H1 (cell line): ENCODE measurements at regions not wholly inside any gene's neighbourhood (a gene's known extent, or its start where the extent isn't known, plus 50 kb on each side); places are given as distances from the start of the nearest gene placed in this dataset.

Experiments used
- CTCF ChIA-PET: fragments of 300-600 bp; sonication (Branson Sonifier 250); formaldehyde crosslinking; loops from one replicate; lab custom pipeline; 2021; ENCODE audit not compliant: partially characterized antibody; lab: Charles Lee
- POLR2A ChIA-PET: fragments of 300-600 bp; sonication (Branson Sonifier 250); formaldehyde crosslinking; loops from one replicate; lab custom pipeline; 2021; ENCODE audit warnings: inconsistent platforms; ENCODE audit not compliant: partially characterized antibody; lab: Charles Lee
- DNase-seq, 2 experiments: peaks; one replicate each; pipeline versions ENCODE4 v3.0.0 to v3.0.0-alpha.2; 2010 to 2022; ENCODE audit warnings: low spot score in 2 of 2, low read depth in 1 of 2, mixed read lengths in 1 of 2
- FAIRE-seq: peaks from 2 replicates; lab custom pipeline; 2011; peaks lifted over from hg19 to GRCh38; lab: Jason Lieb, UNC
- H2AFZ ChIP-seq: 2 replicates; pipeline ENCODE4 v1.8.1; 2012; ENCODE audit warnings: low read length, inconsistent platforms
- H2AK5ac ChIP-seq: 2 replicates; pipeline ENCODE4 v1.6.1; 2013; ENCODE audit warnings: low read depth, low read length
- H2BK120ac ChIP-seq: replicated peaks from 2 replicates; pipeline ENCODE3; 2013; ENCODE audit warnings: low read depth, low read length, inconsistent platforms
- H2BK12ac ChIP-seq: 2 replicates; pipeline ENCODE4 v1.6.1; 2013; ENCODE audit warnings: low read depth, low read length
- H2BK15ac ChIP-seq: 2 replicates; pipeline ENCODE4 v1.6.1; 2013; ENCODE audit warnings: low read length
- H2BK20ac ChIP-seq: 2 replicates; pipeline ENCODE4 v1.6.1; 2013; ENCODE audit warnings: low read length
- H2BK5ac ChIP-seq: 2 replicates; pipeline ENCODE4 v1.6.1; 2013; ENCODE audit warnings: low read depth, low read length
- H3K14ac ChIP-seq: 2 replicates; pipeline ENCODE4 v1.6.1; 2013; ENCODE audit warnings: inconsistent platforms; ENCODE audit not compliant: insufficient read length
- H3K18ac ChIP-seq: 2 replicates; pipeline ENCODE4 v1.6.1; 2013; ENCODE audit warnings: low read length; ENCODE audit errors: extremely low read depth
- H3K23ac ChIP-seq: 2 replicates; pipeline ENCODE4 v1.6.1; 2013; ENCODE audit warnings: inconsistent platforms; ENCODE audit not compliant: insufficient read length
- H3K23me2 ChIP-seq: 2 replicates; pipeline ENCODE4 v1.6.1; 2013; ENCODE audit warnings: low read depth, low read length
- H3K27ac ChIP-seq: 2 replicates; pipeline ENCODE4 v1.6.1; 2011; ENCODE audit warnings: low read depth, low read length, inconsistent platforms
- H3K27me3 ChIP-seq, 4 experiments: replicated peaks in 1 of 4; 1 replicate in 1 of 4; 2 replicates in 3 of 4; pipeline versions ENCODE4 v1.6.1 to v1.8.1; 2011 to 2013; ENCODE audit warnings: low read length in 3 of 4, mild to moderate bottlenecking in 3 of 4, inconsistent platforms in 2 of 4, mixed read lengths in 2 of 4, moderate library complexity in 1 of 4; ENCODE audit not compliant: control insufficient read depth in 3 of 4, insufficient read depth in 3 of 4; ENCODE audit errors: extremely low read depth in 1 of 4
- H3K36me3 ChIP-seq, 4 experiments: 2 replicates each; pipeline versions ENCODE4 v1.6.1 to v1.8.1; 2011 to 2013; ENCODE audit warnings: mild to moderate bottlenecking in 4 of 4, low read length in 3 of 4, moderate library complexity in 2 of 4, control low read depth in 1 of 4, inconsistent platforms in 1 of 4; ENCODE audit not compliant: insufficient read depth in 4 of 4, control insufficient read depth in 2 of 4
- H3K4ac ChIP-seq: replicated peaks from 2 replicates; pipeline ENCODE3; 2013; ENCODE audit warnings: low read length, low read depth, mixed read lengths, inconsistent platforms; ENCODE audit not compliant: insufficient read length
- H3K4me1 ChIP-seq, 4 experiments: replicated peaks in 1 of 4; 1 replicate in 1 of 4; 2 replicates in 3 of 4; pipeline versions ENCODE4 v1.6.1 to v1.8.1; 2011 to 2013; ENCODE audit warnings: low read length in 3 of 4, inconsistent platforms in 2 of 4, mixed read lengths in 1 of 4; ENCODE audit not compliant: insufficient read depth in 4 of 4, control insufficient read depth in 3 of 4
- H3K4me2 ChIP-seq, 2 experiments: 2 replicates each; pipeline versions ENCODE4 v1.6.1 to v1.8.1; 2011 to 2013; ENCODE audit warnings: low read depth in 2 of 2, low read length in 2 of 2, control low read depth in 1 of 2, inconsistent platforms in 1 of 2, mild to moderate bottlenecking in 1 of 2; ENCODE audit not compliant: insufficient read depth in 1 of 2
- H3K4me3 ChIP-seq, 4 experiments: fragments of 200-600, 300-600 bp in 1 of 4; sonication (generic), shearing (Covaris generic), sonication (Bioruptor Twin) in 1 of 4; 2 replicates each; pipeline versions ENCODE4 v1.5.1 to v1.8.1; 2011 to 2016; ENCODE audit warnings: low read length in 4 of 4, low read depth in 3 of 4, control low read depth in 2 of 4, inconsistent platforms in 2 of 4, mild to moderate bottlenecking in 2 of 4, mixed read lengths in 1 of 4, moderate library complexity in 1 of 4; ENCODE audit not compliant: insufficient read depth in 2 of 4; ENCODE audit errors: extremely low read depth in 1 of 4
- H3K56ac ChIP-seq: replicated peaks from 2 replicates; pipeline ENCODE3; 2013; ENCODE audit warnings: low read depth, mild to moderate bottlenecking, mixed read lengths, low read length, inconsistent platforms; ENCODE audit not compliant: insufficient read length
- H3K79me1 ChIP-seq: 2 replicates; pipeline ENCODE4 v1.6.1; 2013; ENCODE audit warnings: low read depth, low read length, control low read depth
- H3K79me2 ChIP-seq, 2 experiments: 2 replicates each; pipeline versions ENCODE4 v1.6.1 to v1.8.1; 2012 to 2013; ENCODE audit warnings: low read length in 2 of 2, mild to moderate bottlenecking in 2 of 2, inconsistent platforms in 1 of 2; ENCODE audit not compliant: insufficient read depth in 2 of 2, control insufficient read depth in 1 of 2
- H3K9ac ChIP-seq, 4 experiments: replicated peaks in 1 of 4; 1 replicate in 1 of 4; 2 replicates in 3 of 4; pipeline versions ENCODE4 v1.6.1 to v1.8.1; 2011 to 2013; ENCODE audit warnings: low read depth in 3 of 4, low read length in 3 of 4, control low read depth in 2 of 4, mild to moderate bottlenecking in 2 of 4, moderate library complexity in 2 of 4, inconsistent platforms in 1 of 4; ENCODE audit errors: extremely low read depth in 1 of 4
- H3K9me3 ChIP-seq, 2 experiments: 2 replicates each; pipeline versions ENCODE4 v1.6.1 to v1.8.1; 2012 to 2013; ENCODE audit warnings: mild to moderate bottlenecking in 2 of 2, moderate library complexity in 2 of 2, control low read depth in 1 of 2, inconsistent platforms in 1 of 2, low read depth in 1 of 2, low read length in 1 of 2, mixed read lengths in 1 of 2; ENCODE audit not compliant: insufficient read depth in 2 of 2
- H4K20me1 ChIP-seq, 2 experiments: replicated peaks in 1 of 2; 2 replicates each; pipeline versions ENCODE3 to v1.8.1; 2011 to 2013; ENCODE audit warnings: inconsistent platforms in 2 of 2, low read length in 2 of 2, mild to moderate bottlenecking in 1 of 2; ENCODE audit not compliant: insufficient read depth in 2 of 2, control insufficient read depth in 1 of 2
- H4K5ac ChIP-seq: 2 replicates; pipeline ENCODE4 v1.6.1; 2013; ENCODE audit warnings: low read length, low read depth, mixed read lengths, inconsistent platforms; ENCODE audit not compliant: insufficient read length
- H4K8ac ChIP-seq: 2 replicates; pipeline ENCODE4 v1.8.0; 2013; ENCODE audit warnings: mild to moderate bottlenecking, moderate library complexity, low read length, inconsistent platforms; ENCODE audit not compliant: insufficient read depth; ENCODE audit errors: extremely low read depth
- H4K91ac ChIP-seq: replicated peaks from 2 replicates; pipeline ENCODE3; 2013; ENCODE audit warnings: low read length, mixed read lengths, inconsistent platforms; ENCODE audit not compliant: insufficient read length
- ASH2L ChIP-seq: fragments of 200-600, 300-600 bp; sonication (generic); IDR thresholded peaks from one replicate; pipeline ENCODE4 v1.7.1; 2017; ENCODE audit warnings: low read length
- ATF3 ChIP-seq: IDR thresholded peaks from 2 replicates; pipeline ENCODE4 v1.6.1; 2011; ENCODE audit warnings: low read depth, mild to moderate bottlenecking, low read length; ENCODE audit not compliant: insufficient read depth
- CBX5 ChIP-seq: fragments of 300-800, 300-1000 bp; sonication (generic); IDR thresholded peaks from 2 replicates; pipeline ENCODE4 v1.7.1; 2016; ENCODE audit warnings: antibody characterized with exemption, low read length, low read depth
- CBX8 ChIP-seq: fragments of 300-800, 300-1000 bp; sonication (generic); IDR thresholded peaks from 2 replicates; pipeline ENCODE4 v1.7.1; 2016; ENCODE audit warnings: low read depth, low read length, borderline replicate concordance
- CHD1 ChIP-seq: IDR thresholded peaks from 2 replicates; pipeline ENCODE4 v1.6.1; 2012; ENCODE audit warnings: low read depth, low read length, improper control_type of control experiment
- MAFK ChIP-seq: IDR thresholded peaks from 2 replicates; pipeline ENCODE4 v1.6.1; 2012; ENCODE audit warnings: low read depth, mild to moderate bottlenecking, improper control_type of control experiment, low read length
- MAX ChIP-seq: IDR thresholded peaks from 2 replicates; pipeline ENCODE4 v1.6.1; 2012; ENCODE audit warnings: inconsistent platforms
- POLR2AphosphoS5 ChIP-seq: IDR thresholded peaks from 2 replicates; pipeline ENCODE4 v1.6.1; 2011; ENCODE audit warnings: low read depth, low read length
- RFX5 ChIP-seq: IDR thresholded peaks from 2 replicates; pipeline ENCODE4 v1.6.1; 2011; ENCODE audit warnings: low read depth, low read length, improper control_type of control experiment, borderline replicate concordance
- RXRA ChIP-seq: IDR thresholded peaks from 2 replicates; pipeline ENCODE4 v1.6.1; 2011; ENCODE audit warnings: low read depth, mild to moderate bottlenecking, low read length, moderate library complexity; ENCODE audit not compliant: insufficient read depth
- SIN3A ChIP-seq, 2 experiments: IDR thresholded peaks in 1 of 2; conservative IDR thresholded peaks in 1 of 2; 2 replicates each; pipeline ENCODE4 v1.6.1; 2011 to 2012; ENCODE audit warnings: low read length in 2 of 2, improper control_type of control experiment in 1 of 2, low read depth in 1 of 2, mild to moderate bottlenecking in 1 of 2
- TAF1 ChIP-seq: IDR thresholded peaks from 2 replicates; pipeline ENCODE4 v1.6.1; 2011; ENCODE audit warnings: mild to moderate bottlenecking, low read depth, low read length
- WGBS, 2 experiments: shearing (Covaris generic) in 1 of 2; methylation state at CpG; one replicate each; pipeline versions ENCODE4 v1.1.6 to v1.1.7; 2013 to 2015; ENCODE audit warnings: low lambda C conversion rate in 2 of 2, mixed read lengths in 2 of 2, inconsistent platforms in 1 of 2, low coverage in 1 of 2, missing lambda C conversion rate in 1 of 2; ENCODE audit not compliant: insufficient replicate concordance in 2 of 2, insufficient coverage in 1 of 2, insufficient read length in 1 of 2; ENCODE audit errors: extremely low coverage in 1 of 2, missing lambda C conversion rate in 1 of 2; 5-methylcytosine and 5-hydroxymethylcytosine counted together
- TF ChIP-seq, protein P1 (sequence below): IDR thresholded peaks from 2 replicates; pipeline ENCODE4 v1.6.1; 2012; ENCODE audit warnings: low read length, inconsistent platforms

- Histone ChIP-seq H3K27ac (no peak overlapping the region), H3K79me1 (no peaks in the 10 kb centered on the region), H3K56ac (no peak overlapping the region), H2BK5ac (no peak overlapping the region), H4K8ac (no peak overlapping the region), H4K5ac (no peak overlapping the region), H3K9ac (no peak overlapping the region), H3K36me3 (no peaks in the 10 kb centered on the region), H3K18ac (no peak overlapping the region), H3K23ac (no peak overlapping the region), H4K91ac (no peak overlapping the region), H3K27me3 (no peaks in the 10 kb centered on the region), H4K20me1 (no peaks in the 10 kb centered on the region), H2BK12ac (no peak overlapping the region), H2AFZ (no peak overlapping the region), H2BK120ac (no peak overlapping the region), H3K4me3 (no peak overlapping the region), H3K23me2 (no peaks in the 10 kb centered on the region), H3K4me1 (no peaks in the 10 kb centered on the region), H2BK15ac (no peak overlapping the region), H3K9me3 (peaks cover 3 to 18% of the 10 kb centered on the region in 2 experiments; a peak in 2 of 4 replicates), H3K4ac (no peak overlapping the region), H3K14ac (no peak overlapping the region), H3K4me2 (no peak overlapping the region), H2AK5ac (no peak overlapping the region), H3K79me2 (no peaks in the 10 kb centered on the region), H2BK20ac (no peak overlapping the region)
- FAIRE-seq (no peak), DNase-seq (no peak)
- CTCF ChIA-PET: interaction anchor here (0.6 kb wide), 1 partner anchor 61 kb away, joined by 3 read pairs; no protein-coding TSS in a partner anchor
- WGBS, 2 experiments: 93% methylated on average over 11 of the region's 11 CpGs; no CpG with 5 or more reads in 1 of the 2 experiments
- POLR2A ChIA-PET: no interaction called here
- TF ChIP-seq POLR2AphosphoS5: no peak
- no peak for TF ChIP-seq ATF3
- TF ChIP-seq SIN3A (conservative IDR thresholded peaks at IDR 0.05 in 1 of 2, IDR thresholded peaks at IDR 0.05 in 1 of 2; ENCODE audit: low read depth in 1 of 2, low read length in 2 of 2): no peak
- TF ChIP-seq CBX5: no peak
- TF ChIP-seq RFX5: no peak
- TF ChIP-seq RXRA: no peak
- TF ChIP-seq MAX: no peak
- no peak for TF ChIP-seq CBX8
- no peak for TF ChIP-seq CHD1
- no peak for TF ChIP-seq ASH2L
- TF ChIP-seq MAFK: no peak
- TF ChIP-seq TAF1: no peak
- TF ChIP-seq, protein P1, sequence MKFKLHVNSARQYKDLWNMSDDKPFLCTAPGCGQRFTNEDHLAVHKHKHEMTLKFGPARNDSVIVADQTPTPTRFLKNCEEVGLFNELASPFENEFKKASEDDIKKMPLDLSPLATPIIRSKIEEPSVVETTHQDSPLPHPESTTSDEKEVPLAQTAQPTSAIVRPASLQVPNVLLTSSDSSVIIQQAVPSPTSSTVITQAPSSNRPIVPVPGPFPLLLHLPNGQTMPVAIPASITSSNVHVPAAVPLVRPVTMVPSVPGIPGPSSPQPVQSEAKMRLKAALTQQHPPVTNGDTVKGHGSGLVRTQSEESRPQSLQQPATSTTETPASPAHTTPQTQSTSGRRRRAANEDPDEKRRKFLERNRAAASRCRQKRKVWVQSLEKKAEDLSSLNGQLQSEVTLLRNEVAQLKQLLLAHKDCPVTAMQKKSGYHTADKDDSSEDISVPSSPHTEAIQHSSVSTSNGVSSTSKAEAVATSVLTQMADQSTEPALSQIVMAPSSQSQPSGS: no peak
Measured at GRCh38 chr7:386385-386784, 96.4 kb downstream of the FOXL3 start.
